ENCODE measurements at regions not wholly inside any gene's neighbourhood (a gene's known extent, or its start where the extent isn't known, plus 50 kb on each side); places are given as distances from the start of the nearest gene placed in this dataset.

DNA sequence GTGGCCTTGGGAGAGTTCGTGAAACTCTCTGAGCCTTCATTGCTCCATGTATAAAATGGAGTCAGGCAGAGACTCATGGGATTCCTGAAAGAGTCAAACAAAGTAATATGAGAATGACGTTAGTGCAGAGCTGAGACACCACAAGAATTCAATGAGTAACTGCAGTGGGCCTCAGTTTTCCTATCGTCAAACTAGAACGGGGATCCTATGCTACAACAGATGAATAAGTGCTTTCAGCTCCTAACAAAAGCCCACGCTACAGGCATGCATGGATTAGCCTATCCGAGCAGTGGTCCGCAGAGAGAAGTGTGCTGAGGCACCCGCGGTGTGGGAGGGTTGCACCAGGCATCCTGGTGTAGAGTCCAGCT, 124.7 kb downstream of the SYF2 start:
- TF ChIP-seq EZH2 (IDR thresholded peaks at IDR 0.05) (no peak), POLR2AphosphoS5 (IDR thresholded peaks at IDR 0.05; ENCODE audit: borderline replicate concordance, low read depth, low read length) (no peak)
